Caco-2 (cell line): ENCODE measurements at regions not wholly inside any gene's neighbourhood (a gene's known extent, or its start where the extent isn't known, plus 50 kb on each side); places are given as distances from the start of the nearest gene placed in this dataset.

Experiments used
- BruUV-seq: library from RNA; stranded (reverse); fragments of 400-500 nt; replicated peaks from 2 replicates; lab custom pipeline; 2021; lab: Mats Ljungman, UMichigan
- CTCF ChIA-PET: fragments of 300-600 bp; sonication (Branson Sonifier 250); formaldehyde crosslinking; loops from one replicate; lab custom pipeline; 2022; ENCODE audit warnings: antibody characterized with exemption; lab: Charles Lee
- POLR2A ChIA-PET: fragments of 300-600 bp; sonication (Branson Sonifier 250); formaldehyde crosslinking; loops from one replicate; lab custom pipeline; 2022; ENCODE audit warnings: antibody characterized with exemption; lab: Charles Lee
- DNase-seq, 2 experiments: peaks; one replicate each; pipeline versions ENCODE4 v3.0.0 to v3.0.0-alpha.2; 2020 to 2022
- H3K27me3 ChIP-seq: replicated peaks from 2 replicates; pipeline ENCODE4 v1.6.0; 2011; ENCODE audit warnings: low read length; ENCODE audit not compliant: control insufficient read depth, insufficient read depth
- H3K36me3 ChIP-seq: 2 replicates; pipeline ENCODE4 v1.5.1; 2011; ENCODE audit warnings: low read length; ENCODE audit not compliant: control insufficient read depth, insufficient read depth
- H3K4me1 ChIP-seq: fragments of 250-450 bp; sonication (Bioruptor Pico); 2 replicates; pipeline ENCODE4 v1.5.1; 2020; ENCODE audit warnings: mild to moderate bottlenecking
- H3K4me3 ChIP-seq: 2 replicates; pipeline ENCODE4 v1.5.1; 2011; ENCODE audit warnings: low read depth, mild to moderate bottlenecking, control low read depth, low read length
- H3K9me3 ChIP-seq: fragments of 250-450 bp; sonication (Bioruptor Pico); 2 replicates; pipeline ENCODE4 v1.5.1; 2020; ENCODE audit warnings: mild to moderate bottlenecking, moderate library complexity
- H3K27ac Mint-ChIP-seq: one replicate; pipeline ENCODE4 v1.8.0; 2022; ENCODE audit warnings: mixed read lengths; ENCODE audit not compliant: unreplicated experiment
- H3K27me3 Mint-ChIP-seq: one replicate; pipeline ENCODE4 v1.8.0; 2022; ENCODE audit warnings: mixed read lengths; ENCODE audit not compliant: insufficient read depth, unreplicated experiment
- H3K36me3 Mint-ChIP-seq: one replicate; pipeline ENCODE4 v1.8.0; 2022; ENCODE audit warnings: mild to moderate bottlenecking, mixed read lengths; ENCODE audit not compliant: insufficient read depth, unreplicated experiment
- H3K4me1 Mint-ChIP-seq: one replicate; pipeline ENCODE4 v1.8.0; 2022; ENCODE audit warnings: low read depth, mixed read lengths; ENCODE audit not compliant: unreplicated experiment
- H3K4me3 Mint-ChIP-seq: one replicate; pipeline ENCODE4 v1.8.0; 2022; ENCODE audit warnings: mild to moderate bottlenecking, moderate library complexity, mixed read lengths; ENCODE audit not compliant: unreplicated experiment
- H3K9me3 Mint-ChIP-seq: one replicate; pipeline ENCODE4 v1.8.0; 2022; ENCODE audit warnings: mixed read lengths; ENCODE audit not compliant: unreplicated experiment
- CTCF ChIP-seq, 2 experiments: fragments of 200-600 bp in 1 of 2; IDR thresholded peaks; 1 replicate in 1 of 2; 2 replicates in 1 of 2; pipeline versions ENCODE4 v1.5.1 to v1.8.0; 2011 to 2022; ENCODE audit warnings: antibody characterized with exemption in 1 of 2, control low read depth in 1 of 2, inconsistent platforms in 1 of 2, low read depth in 1 of 2, low read length in 1 of 2, mild to moderate bottlenecking in 1 of 2, moderate library complexity in 1 of 2; ENCODE audit not compliant: insufficient read depth in 1 of 2, severe bottlenecking in 1 of 2, unreplicated experiment in 1 of 2
- intact Hi-C: fragments of 100-400 bp; cut with micrococcal nuclease; formaldehyde crosslinking; loops from one replicate; pipeline ENCODE4 v1.10.0; 2022; ENCODE audit not compliant: unreplicated experiment

GRCh38 chr18:73893880-73894279, 253.8 kb downstream of the FBXO15 start:
- no peaks in the 10 kb centered on the region for H3K36me3 ChIP-seq
- no peaks in the 10 kb centered on the region for H3K27me3 ChIP-seq
- Mint-ChIP-seq H3K27ac (no peak overlapping the region), H3K4me1 (no peaks in the 10 kb centered on the region), H3K27me3 (peaks cover 3% of the 10 kb centered on the region), H3K9me3 (no peaks in the 10 kb centered on the region), H3K36me3 (no peaks in the 10 kb centered on the region), H3K4me3 (no peak overlapping the region)
- POLR2A ChIA-PET = no interaction called here
- CTCF ChIA-PET = no interaction called here
- DNase-seq = no peak
- BruUV-seq = no TSS peak
- no peak overlapping the region for H3K4me3 ChIP-seq
- H3K9me3 ChIP-seq = no peaks in the 10 kb centered on the region
- TF ChIP-seq CTCF (IDR thresholded peaks at IDR 0.05; ENCODE audit: insufficient read depth in 1 of 2, low read depth in 1 of 2, low read length in 1 of 2, severe bottlenecking in 1 of 2, unreplicated experiment in 1 of 2) = no peak
- no peaks in the 10 kb centered on the region for H3K4me1 ChIP-seq
- intact Hi-C loops = no loop called here

GRCh38 chr18:73891572-73892421, 255.8 kb downstream of the FBXO15 start:
- POLR2A ChIA-PET = no interaction called here
- H3K4me1 Mint-ChIP-seq = no peaks in the 10 kb centered on the region
- H3K4me3 Mint-ChIP-seq = no peak overlapping the region
- DNase-seq = no peak
- peak in 1 of 2 experiments; percentile 3 for TF ChIP-seq CTCF (IDR thresholded peaks at IDR 0.05; ENCODE audit: insufficient read depth in 1 of 2, low read depth in 1 of 2, low read length in 1 of 2, severe bottlenecking in 1 of 2, unreplicated experiment in 1 of 2)
- no TSS peak for BruUV-seq
- Histone ChIP-seq H3K36me3 (no peaks in the 10 kb centered on the region), H3K27me3 (no peaks in the 10 kb centered on the region), H3K4me3 (no peak overlapping the region), H3K9me3 (no peaks in the 10 kb centered on the region), H3K4me1 (no peaks in the 10 kb centered on the region)
- H3K9me3 Mint-ChIP-seq = no peaks in the 10 kb centered on the region
- intact Hi-C loops = no loop called here
- H3K27me3 Mint-ChIP-seq = no peaks in the 10 kb centered on the region
- CTCF ChIA-PET = no interaction called here
- no peak overlapping the region for H3K27ac Mint-ChIP-seq
- no peaks in the 10 kb centered on the region for H3K36me3 Mint-ChIP-seq

GRCh38 chr18:73888565-73888964, 259.1 kb downstream of the FBXO15 start:
- BruUV-seq = no TSS peak
- ChIA-PET CTCF (interaction anchor here (0.6 kb wide), 1 partner anchor 43 kb away, joined by 3 read pairs; no protein-coding TSS in a partner anchor), POLR2A (no interaction called here)
- DNase-seq = no peak
- no peaks in the 10 kb centered on the region for H3K36me3 ChIP-seq
- Mint-ChIP-seq H3K4me3 (no peak overlapping the region), H3K9me3 (no peaks in the 10 kb centered on the region), H3K4me1 (no peaks in the 10 kb centered on the region), H3K27me3 (no peaks in the 10 kb centered on the region), H3K36me3 (no peaks in the 10 kb centered on the region), H3K27ac (no peak overlapping the region)
- no peaks in the 10 kb centered on the region for H3K27me3 ChIP-seq
- H3K9me3 ChIP-seq = no peaks in the 10 kb centered on the region
- no peak for TF ChIP-seq CTCF (IDR thresholded peaks at IDR 0.05; ENCODE audit: insufficient read depth in 1 of 2, low read depth in 1 of 2, low read length in 1 of 2, severe bottlenecking in 1 of 2, unreplicated experiment in 1 of 2)
- intact Hi-C loops = no loop called here
- no peaks in the 10 kb centered on the region for H3K4me1 ChIP-seq
- H3K4me3 ChIP-seq = no peak overlapping the region
